ENCODE measurements at regions not wholly inside any gene's neighbourhood (a gene's known extent, or its start where the extent isn't known, plus 50 kb on each side); places are given as distances from the start of the nearest gene placed in this dataset.

- TF ChIP-seq SUZ12 (IDR thresholded peaks at IDR 0.05; ENCODE audit: extremely low read depth, insufficient read depth, insufficient read length) (no peak), YY1 (IDR thresholded peaks at IDR 0.05; ENCODE audit: insufficient read depth, insufficient read length) (no peak), ZNF274 (IDR thresholded peaks at IDR 0.05; ENCODE audit: low read depth, low read length) (no peak)
Observed at GRCh38 chr13:59461411-59461810, 702.3 kb downstream of the DIAPH3 start.

Data from NT2/D1 (cell line).